ENCODE measurements at regions not wholly inside any gene's neighbourhood (a gene's known extent, or its start where the extent isn't known, plus 50 kb on each side); places are given as distances from the start of the nearest gene placed in this dataset.

DNA sequence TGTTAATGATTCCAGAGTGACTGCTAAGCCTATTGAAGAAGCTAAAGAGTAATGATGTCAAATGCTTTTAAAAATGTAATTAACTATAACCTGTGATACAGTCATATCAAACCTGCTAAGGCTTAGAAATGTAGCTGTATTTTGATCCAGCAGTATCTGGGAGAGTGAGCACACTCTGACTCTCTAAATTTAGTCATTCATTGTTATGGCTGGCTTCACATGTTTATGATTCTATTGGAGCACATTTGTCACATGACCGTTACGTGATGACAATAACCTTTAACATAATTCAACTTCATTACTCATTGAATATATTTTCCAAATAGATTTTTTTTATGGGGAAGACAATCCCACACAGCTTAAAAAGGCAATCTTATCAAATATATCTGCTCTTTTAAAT, 587.1 kb downstream of the LMO4 start:
- no peak for TF ChIP-seq SNAI2 (CRISPR knock-in tag; IDR thresholded peaks at IDR 0.05)
- TF ChIP-seq GLIS3 (CRISPR knock-in tag; IDR thresholded peaks at IDR 0.05): no peak
- no peak for TF ChIP-seq POU6F1 (CRISPR knock-in tag; IDR thresholded peaks at IDR 0.05; ENCODE audit: borderline replicate concordance, low read depth)
- no peak for TF ChIP-seq PPARA (CRISPR knock-in tag; IDR thresholded peaks at IDR 0.05; ENCODE audit: borderline replicate concordance)
- no peak for TF ChIP-seq TCF4 (CRISPR knock-in tag; IDR thresholded peaks at IDR 0.05; ENCODE audit: borderline replicate concordance)
- TF ChIP-seq ZNF565 (CRISPR knock-in tag; conservative IDR thresholded peaks at IDR 0.05; ENCODE audit: low read depth): no peak
- no peak for TF ChIP-seq RARB (CRISPR knock-in tag; IDR thresholded peaks at IDR 0.05)
- no peak for TF ChIP-seq ZFP30 (CRISPR knock-in tag; IDR thresholded peaks at IDR 0.05)
- no peak for TF ChIP-seq ZC3H10 (CRISPR knock-in tag; IDR thresholded peaks at IDR 0.05)
- TF ChIP-seq ARNTL (CRISPR knock-in tag; IDR thresholded peaks at IDR 0.05; ENCODE audit: borderline replicate concordance, low read depth): no peak
- no peak for TF ChIP-seq ZNF8 (CRISPR knock-in tag; IDR thresholded peaks at IDR 0.05)
